ENCODE measurements at regions not wholly inside any gene's neighbourhood (a gene's known extent, or its start where the extent isn't known, plus 50 kb on each side); places are given as distances from the start of the nearest gene placed in this dataset.

DNA sequence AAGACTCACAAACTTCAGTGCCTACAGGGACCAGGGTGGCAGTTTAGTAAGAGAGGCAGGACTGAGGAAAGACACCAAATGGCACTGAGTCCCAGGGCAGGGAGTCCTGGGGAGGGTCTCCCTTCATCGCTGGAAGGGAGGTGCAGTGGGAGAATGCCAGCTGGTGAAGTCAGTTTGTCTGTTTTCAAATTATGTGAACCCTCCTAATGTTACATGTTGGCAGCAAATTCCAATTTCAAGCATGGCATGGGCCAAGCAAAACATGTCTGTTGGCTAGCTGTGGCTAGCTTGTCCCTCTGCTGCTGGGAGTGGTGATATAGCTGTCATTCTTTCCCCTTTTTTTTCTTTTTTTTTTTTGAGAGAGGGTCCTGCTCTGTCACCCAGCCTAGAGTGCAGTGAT lies 55.9 kb upstream of the HAAO start:
- no peak for DNase-seq

- DNase-seq: no peak
Observed at GRCh38 chr2:42847596-42848151, 55.3 kb upstream of the HAAO start.

DNA sequence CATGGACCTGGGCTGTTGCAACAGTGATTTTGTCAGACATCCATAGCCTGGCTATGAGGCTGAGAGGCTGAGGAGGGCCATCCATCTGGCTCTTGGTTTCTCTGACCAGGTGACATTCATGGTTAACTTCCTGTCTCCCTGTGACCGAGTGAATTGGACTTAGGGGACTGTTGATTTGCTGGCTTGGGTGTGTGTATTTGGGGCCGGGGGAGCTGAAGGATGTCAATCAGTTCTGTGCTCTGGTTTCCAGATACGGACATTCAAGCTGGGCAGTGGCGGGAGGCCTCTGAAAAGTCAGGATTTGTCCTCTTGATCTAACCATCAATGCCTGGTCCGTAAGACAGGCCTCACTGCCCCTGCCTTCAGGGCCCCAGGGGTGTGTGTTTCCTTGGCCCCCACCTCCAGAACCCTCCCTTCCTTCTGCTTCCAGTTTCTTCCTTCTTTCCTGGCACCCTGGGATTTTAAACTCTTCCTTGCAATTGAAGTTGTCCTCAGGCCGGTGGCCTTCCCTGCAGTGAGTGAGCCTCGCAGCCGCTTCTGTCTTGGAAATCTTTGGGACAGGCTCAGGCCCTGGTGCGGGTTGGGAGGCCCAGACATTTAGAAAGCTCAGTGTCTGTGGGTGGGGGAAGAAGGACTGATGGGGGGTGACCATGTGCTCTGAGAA lies 54.7 kb upstream of the HAAO start:
- DNase-seq: no peak

- no peak for DNase-seq
Observed at GRCh38 chr2:42846026-42846425, 53.6 kb upstream of the HAAO start.

DNA sequence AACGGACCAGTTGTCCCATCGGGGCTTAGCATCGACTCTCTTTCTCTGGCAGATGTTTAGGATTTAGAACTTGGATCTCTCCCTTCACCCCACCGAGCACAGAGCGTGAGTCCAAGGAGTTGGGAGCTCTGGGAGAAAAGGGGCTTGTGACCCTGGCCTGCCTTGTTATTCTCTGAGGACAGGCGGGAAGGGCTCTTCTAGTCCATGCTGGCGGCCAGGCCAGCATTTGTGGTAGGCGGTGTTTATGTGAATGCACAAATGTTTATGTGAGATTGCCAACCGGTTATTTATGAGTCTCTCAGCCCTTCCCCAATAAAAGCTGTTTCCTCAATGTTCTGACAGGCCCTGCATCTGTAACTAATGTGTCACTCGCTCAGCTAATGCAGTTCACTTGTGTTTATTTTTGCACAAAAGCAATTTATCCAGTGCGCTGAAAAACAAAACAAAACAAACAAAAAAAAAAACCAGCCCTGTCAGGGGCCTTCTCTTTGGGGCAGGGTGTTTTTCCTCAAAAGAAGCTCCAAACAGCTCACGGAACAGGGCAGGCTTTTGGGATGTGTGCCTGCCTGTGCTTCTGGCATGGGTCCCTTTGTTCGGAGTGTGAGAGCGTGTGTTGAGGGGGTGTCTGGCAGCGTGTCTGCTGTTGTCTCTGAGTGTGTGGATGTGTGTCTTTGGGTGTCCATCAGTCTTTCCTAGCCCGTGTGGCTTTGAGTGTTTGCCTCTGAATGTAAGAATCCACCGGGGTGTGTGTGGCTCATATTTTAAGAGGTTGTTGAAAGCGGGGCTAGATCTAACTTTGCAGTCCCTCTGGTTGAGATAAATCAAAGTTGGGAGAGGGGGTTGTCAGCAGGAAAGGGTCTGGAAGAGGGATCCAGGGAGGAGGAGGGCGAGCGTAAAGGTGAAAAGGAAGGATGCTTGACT lies 52.8 kb upstream of the HAAO start:
- no peak for DNase-seq

- no peak for DNase-seq
Observed at GRCh38 chr2:42844366-42844765, 52.0 kb upstream of the HAAO start.

DNA sequence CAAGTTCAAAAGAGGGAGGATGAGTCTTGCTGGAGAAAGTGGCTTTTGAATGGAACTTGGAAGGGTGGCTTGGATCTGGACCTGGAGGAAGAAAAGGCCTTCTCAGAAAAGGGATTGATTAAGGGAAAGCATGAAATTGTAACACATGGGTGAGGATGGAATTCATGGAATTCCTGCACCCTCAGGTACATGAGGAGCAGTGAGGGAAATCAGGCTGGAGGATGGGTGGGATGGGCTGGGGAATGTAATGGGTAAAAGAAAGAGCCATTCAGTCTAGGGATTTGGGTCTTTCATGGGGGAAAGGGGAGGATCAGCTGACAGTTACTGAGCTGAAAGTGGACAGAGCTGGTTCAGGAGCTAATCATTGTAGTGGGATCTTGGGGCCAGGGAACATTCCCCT lies 51.2 kb upstream of the HAAO start:
- DNase-seq: no peak

- DNase-seq: no peak
Observed at GRCh38 chr2:42843131-42843530, 50.7 kb upstream of the HAAO start.

- no peak for DNase-seq
Observed at GRCh38 chr2:42842466-42842865, 50.1 kb upstream of the HAAO start.
